ENCODE measurements at regions not wholly inside any gene's neighbourhood (a gene's known extent, or its start where the extent isn't known, plus 50 kb on each side); places are given as distances from the start of the nearest gene placed in this dataset.

- TF ChIP-seq CTCF (IDR thresholded peaks at IDR 0.05; ENCODE audit: unreplicated experiment in 3 of 3) = no peak
- Mint-ChIP-seq H3K4me1 (peaks cover 21% of the 10 kb centered on the region), H3K27ac (peak overlapping the region; percentile 25 to 35 (median 30)), H3K36me3 (ENCODE audit: low read depth) (no peaks in the 10 kb centered on the region), H3K4me3 (no peak overlapping the region), H3K27me3 (ENCODE audit: low read depth) (no peaks in the 10 kb centered on the region), H3K9me3 (no peaks in the 10 kb centered on the region)
Measured at GRCh38 chr7:96416599-96416998, 94.7 kb upstream of the SLC25A13 start.

GRCh38 chr7:96416116-96416515 is 94.2 kb upstream of the SLC25A13 start:
- peaks cover 21% of the 10 kb centered on the region for H3K4me1 Mint-ChIP-seq
- peak overlapping the region; percentile 25 to 35 (median 30) for H3K27ac Mint-ChIP-seq
- H3K9me3 Mint-ChIP-seq = no peaks in the 10 kb centered on the region
- H3K4me3 Mint-ChIP-seq = no peak overlapping the region
- no peaks in the 10 kb centered on the region for H3K27me3 Mint-ChIP-seq (ENCODE audit: low read depth)
- no peak for TF ChIP-seq CTCF (IDR thresholded peaks at IDR 0.05; ENCODE audit: unreplicated experiment in 3 of 3)
- H3K36me3 Mint-ChIP-seq (ENCODE audit: low read depth) = no peaks in the 10 kb centered on the region

DNA sequence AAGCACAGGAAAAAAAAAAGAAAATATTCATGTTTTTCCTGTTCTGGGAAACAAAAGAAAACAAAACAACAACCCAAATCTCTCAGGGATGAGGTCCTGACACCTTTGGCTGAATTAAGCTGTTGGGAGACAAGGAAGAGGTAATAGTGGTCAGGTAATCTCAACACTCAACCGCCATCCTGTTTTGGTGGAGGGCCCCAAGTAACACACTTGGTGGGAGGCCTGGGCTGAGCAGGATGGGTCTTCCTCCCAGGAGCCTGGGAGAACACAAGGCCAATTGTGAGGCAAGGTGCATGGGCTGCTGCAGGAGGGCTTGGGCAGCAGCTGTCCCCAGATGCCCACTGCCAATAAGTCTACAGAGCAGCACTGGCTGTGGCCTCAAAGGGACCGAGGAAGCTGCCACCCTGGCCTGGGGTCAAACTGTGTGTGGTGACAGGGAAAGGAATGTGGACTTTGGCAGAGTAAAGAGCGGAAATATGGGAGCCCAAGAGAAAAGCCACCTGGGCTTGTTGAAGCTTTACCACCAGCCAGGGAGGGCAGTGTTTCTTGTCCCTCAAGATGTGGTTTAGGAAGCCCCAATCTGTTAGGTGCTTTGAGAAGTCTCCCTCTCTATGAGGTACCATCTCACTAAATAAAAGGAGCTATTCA is 93.5 kb upstream of the SLC25A13 start:
- no peaks in the 10 kb centered on the region for H3K27me3 Mint-ChIP-seq (ENCODE audit: low read depth)
- H3K9me3 Mint-ChIP-seq = no peaks in the 10 kb centered on the region
- H3K4me3 Mint-ChIP-seq = no peak overlapping the region
- peaks cover 21% of the 10 kb centered on the region for H3K4me1 Mint-ChIP-seq
- H3K27ac Mint-ChIP-seq = no peak overlapping the region
- H3K36me3 Mint-ChIP-seq (ENCODE audit: low read depth) = no peaks in the 10 kb centered on the region
- no peak for TF ChIP-seq CTCF (IDR thresholded peaks at IDR 0.05; ENCODE audit: unreplicated experiment in 3 of 3)

GRCh38 chr7:96414931-96415292 is 93.0 kb upstream of the SLC25A13 start:
- Mint-ChIP-seq H3K4me1 (peaks cover 21% of the 10 kb centered on the region), H3K4me3 (no peak overlapping the region), H3K27me3 (ENCODE audit: low read depth) (no peaks in the 10 kb centered on the region), H3K27ac (no peak overlapping the region), H3K36me3 (ENCODE audit: low read depth) (no peaks in the 10 kb centered on the region), H3K9me3 (no peaks in the 10 kb centered on the region)
- TF ChIP-seq CTCF (IDR thresholded peaks at IDR 0.05; ENCODE audit: unreplicated experiment in 3 of 3) = peak; percentile 49 to 64 (median 49)

DNA sequence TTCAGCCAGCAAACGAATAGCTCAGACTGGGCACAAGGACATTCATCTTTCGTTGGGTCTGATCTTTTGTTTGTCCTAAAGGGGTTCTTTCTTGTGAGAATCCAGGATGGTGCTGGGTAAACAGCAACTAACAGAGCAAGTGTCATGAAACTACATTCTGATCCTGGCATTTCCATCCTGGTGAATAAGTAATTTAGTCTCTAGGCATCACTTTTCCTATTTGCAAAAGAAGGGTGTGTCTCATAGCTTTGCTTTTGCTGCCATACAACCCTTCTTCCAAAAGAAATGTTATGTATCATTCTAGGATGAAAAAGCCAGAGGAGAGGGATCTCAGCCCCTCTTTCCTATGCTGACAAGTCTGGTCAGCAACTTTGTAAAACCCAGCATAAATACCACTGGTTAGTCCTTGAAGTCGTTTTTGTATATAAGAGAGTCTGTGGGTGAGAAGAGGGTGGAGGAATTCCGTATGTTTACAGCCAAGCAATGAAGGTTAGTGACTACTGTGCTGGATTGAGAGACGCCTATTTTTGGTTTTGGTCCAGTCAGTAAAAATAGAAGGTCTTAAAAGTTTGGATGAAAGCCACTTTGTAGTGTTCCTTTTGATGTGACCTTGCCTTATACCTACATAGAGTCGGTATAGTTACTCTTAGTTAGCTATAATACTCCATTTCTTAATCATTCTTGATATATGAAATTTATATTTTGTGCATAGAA is 88.4 kb upstream of the SLC25A13 start:
- H3K27me3 Mint-ChIP-seq (ENCODE audit: low read depth) = no peaks in the 10 kb centered on the region
- no peak overlapping the region for H3K4me3 Mint-ChIP-seq
- TF ChIP-seq CTCF (IDR thresholded peaks at IDR 0.05; ENCODE audit: unreplicated experiment in 3 of 3) = no peak
- H3K4me1 Mint-ChIP-seq = peaks cover 3% of the 10 kb centered on the region
- H3K9me3 Mint-ChIP-seq = no peaks in the 10 kb centered on the region
- no peaks in the 10 kb centered on the region for H3K36me3 Mint-ChIP-seq (ENCODE audit: low read depth)
- no peak overlapping the region for H3K27ac Mint-ChIP-seq

DNA sequence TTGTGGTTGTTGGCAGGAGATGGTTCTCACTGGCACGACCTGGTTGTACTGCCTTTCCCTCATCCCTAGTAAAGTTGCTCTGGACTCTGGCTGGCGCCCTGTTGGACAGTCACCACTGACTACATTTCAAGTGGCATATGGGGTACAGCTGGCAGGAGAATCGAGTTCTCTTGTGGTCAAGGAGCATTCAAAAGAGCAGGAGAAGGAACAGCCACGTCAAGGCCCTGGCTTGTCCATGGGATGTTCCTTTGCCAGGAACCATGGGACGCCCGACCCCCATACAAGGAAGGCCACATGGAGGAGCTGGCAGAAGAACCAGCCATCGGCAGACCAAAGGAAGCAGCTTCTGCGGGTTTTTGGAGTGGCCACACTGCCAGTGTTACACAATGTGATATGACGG is 87.0 kb upstream of the SLC25A13 start:
- H3K27ac Mint-ChIP-seq = no peak overlapping the region
- H3K36me3 Mint-ChIP-seq (ENCODE audit: low read depth) = no peaks in the 10 kb centered on the region
- no peaks in the 10 kb centered on the region for H3K4me1 Mint-ChIP-seq
- no peak overlapping the region for H3K4me3 Mint-ChIP-seq
- no peak for TF ChIP-seq CTCF (IDR thresholded peaks at IDR 0.05; ENCODE audit: unreplicated experiment in 3 of 3)
- no peaks in the 10 kb centered on the region for H3K27me3 Mint-ChIP-seq (ENCODE audit: low read depth)
- H3K9me3 Mint-ChIP-seq = no peaks in the 10 kb centered on the region
